Muscle layer of colon (tissue), 2 donors: ENCODE measurements at regions not wholly inside any gene's neighbourhood (a gene's known extent, or its start where the extent isn't known, plus 50 kb on each side); places are given as distances from the start of the nearest gene placed in this dataset.

Experiments used
- H3K27ac ChIP-seq: one replicate; pipeline ENCODE4 v1.7.0; 2013; ENCODE audit warnings: low read depth, mild to moderate bottlenecking, low read length, moderate library complexity
- H3K27me3 ChIP-seq, 2 donors: one replicate each; pipeline ENCODE4 v1.7.0; 2013; ENCODE audit warnings: low read length in 2 of 2, mild to moderate bottlenecking in 2 of 2; ENCODE audit not compliant: insufficient read depth in 2 of 2, control insufficient read depth in 1 of 2
- H3K36me3 ChIP-seq: one replicate; pipeline ENCODE4 v1.7.0; 2013; ENCODE audit warnings: mild to moderate bottlenecking, low read length; ENCODE audit not compliant: insufficient read depth
- H3K4me1 ChIP-seq: one replicate; pipeline ENCODE4 v1.7.0; 2013; ENCODE audit warnings: mild to moderate bottlenecking, low read length; ENCODE audit not compliant: insufficient read depth
- H3K4me3 ChIP-seq, 2 donors: one replicate each; pipeline ENCODE4 v1.7.0; 2013; ENCODE audit warnings: low read length in 2 of 2, low read depth in 1 of 2, mild to moderate bottlenecking in 1 of 2, moderate library complexity in 1 of 2
- H3K9ac ChIP-seq: one replicate; pipeline ENCODE4 v1.7.0; 2013; ENCODE audit warnings: low read length
- H3K9me3 ChIP-seq: one replicate; pipeline ENCODE4 v1.7.0; 2013; ENCODE audit warnings: mild to moderate bottlenecking, low read length
- donor health status: abdominal sarcoma.
- donor health status: Adenocarcinoma of cecum.

DNA sequence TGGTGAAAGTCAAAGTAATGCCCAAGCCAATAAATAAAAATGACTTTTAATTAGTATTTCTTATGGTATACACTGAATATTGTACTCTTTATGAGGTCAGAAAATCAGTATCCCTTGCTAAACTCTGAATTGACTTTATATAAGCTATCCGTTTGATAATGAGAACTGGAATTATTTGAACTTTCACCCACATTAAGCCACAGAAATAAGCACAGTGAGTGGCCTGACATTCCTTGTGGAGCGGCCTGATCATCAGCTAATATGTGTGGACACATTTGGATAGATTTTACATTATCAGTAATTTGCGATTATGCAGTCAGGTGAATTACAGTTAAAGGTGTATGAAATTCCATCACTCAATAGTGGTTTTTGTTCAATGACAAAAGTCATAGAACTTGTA lies 136.0 kb upstream of the CBLB start:
- no peak overlapping the region for H3K27ac ChIP-seq
- no peaks in the 10 kb centered on the region for H3K27me3 ChIP-seq
- no peak overlapping the region for H3K4me3 ChIP-seq
- no peaks in the 10 kb centered on the region for H3K9me3 ChIP-seq
- no peaks in the 10 kb centered on the region for H3K4me1 ChIP-seq
- H3K36me3 ChIP-seq = no peaks in the 10 kb centered on the region
- no peak overlapping the region for H3K9ac ChIP-seq

DNA sequence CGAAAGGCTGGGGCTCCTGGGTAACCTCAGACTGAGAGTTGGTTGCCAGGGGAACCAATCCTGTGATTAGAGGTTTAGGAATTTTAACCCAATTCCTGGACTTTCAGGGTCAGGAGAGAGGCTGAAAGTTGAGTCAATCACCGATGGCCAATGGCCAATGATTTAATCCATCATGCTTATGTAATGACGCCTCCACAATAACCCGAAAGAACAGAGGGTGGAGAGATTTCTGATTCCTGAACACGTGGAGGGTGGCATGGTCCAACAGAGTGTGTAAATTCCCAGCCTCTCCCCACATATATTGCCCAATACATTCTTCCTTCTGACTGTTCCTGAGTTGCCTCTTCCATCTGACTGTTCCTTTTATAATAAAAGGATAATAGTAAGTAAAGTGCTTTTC lies 137.2 kb upstream of the CBLB start:
- no peaks in the 10 kb centered on the region for H3K9me3 ChIP-seq
- no peak overlapping the region for H3K4me3 ChIP-seq
- no peak overlapping the region for H3K27ac ChIP-seq
- no peaks in the 10 kb centered on the region for H3K27me3 ChIP-seq
- H3K36me3 ChIP-seq = no peaks in the 10 kb centered on the region
- no peak overlapping the region for H3K9ac ChIP-seq
- no peaks in the 10 kb centered on the region for H3K4me1 ChIP-seq

DNA sequence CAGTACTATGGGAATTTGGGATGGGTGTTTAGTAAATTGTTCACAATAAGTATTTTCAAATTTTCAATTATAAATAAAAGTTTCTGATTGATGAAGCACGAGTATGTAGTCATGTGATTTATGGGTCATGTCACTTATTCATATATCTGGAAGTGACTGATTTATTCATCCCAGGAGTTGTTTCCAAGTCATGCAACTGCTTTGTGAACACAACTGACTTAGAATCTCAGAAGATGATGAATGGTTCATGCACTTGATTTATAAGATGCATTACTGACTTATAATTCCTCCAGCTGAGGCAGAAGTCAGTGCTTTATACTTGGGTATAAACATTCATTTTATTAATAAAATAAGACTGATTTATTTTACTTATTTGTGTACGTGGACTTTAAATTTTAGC lies 137.8 kb upstream of the CBLB start:
- Histone ChIP-seq H3K4me1 (no peaks in the 10 kb centered on the region), H3K27me3 (no peaks in the 10 kb centered on the region), H3K9me3 (no peaks in the 10 kb centered on the region), H3K9ac (no peak overlapping the region), H3K36me3 (no peaks in the 10 kb centered on the region), H3K27ac (no peak overlapping the region), H3K4me3 (no peak overlapping the region)

DNA sequence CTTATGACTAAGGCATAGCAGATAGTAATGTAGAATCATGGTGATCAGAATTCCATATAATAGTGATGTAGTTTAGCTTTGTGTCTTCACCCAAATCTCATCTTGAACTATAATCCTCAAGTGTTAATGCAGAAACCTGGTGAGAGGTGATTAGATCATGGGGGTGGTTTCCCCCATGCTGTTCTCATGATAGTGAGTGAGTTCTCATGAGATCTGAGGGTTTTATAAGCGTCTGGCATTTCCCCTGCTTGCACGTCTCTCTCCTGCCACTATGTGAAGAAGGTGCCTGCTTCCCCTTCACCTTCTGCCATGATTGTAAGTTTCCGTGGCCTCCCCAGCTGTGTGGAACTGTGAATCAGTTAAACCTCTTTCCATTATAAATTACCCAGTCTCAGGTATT lies 138.7 kb upstream of the CBLB start:
- Histone ChIP-seq H3K4me3 (no peak overlapping the region), H3K9me3 (no peaks in the 10 kb centered on the region), H3K36me3 (no peaks in the 10 kb centered on the region), H3K27me3 (no peaks in the 10 kb centered on the region), H3K4me1 (no peaks in the 10 kb centered on the region), H3K27ac (no peak overlapping the region), H3K9ac (no peak overlapping the region)

DNA sequence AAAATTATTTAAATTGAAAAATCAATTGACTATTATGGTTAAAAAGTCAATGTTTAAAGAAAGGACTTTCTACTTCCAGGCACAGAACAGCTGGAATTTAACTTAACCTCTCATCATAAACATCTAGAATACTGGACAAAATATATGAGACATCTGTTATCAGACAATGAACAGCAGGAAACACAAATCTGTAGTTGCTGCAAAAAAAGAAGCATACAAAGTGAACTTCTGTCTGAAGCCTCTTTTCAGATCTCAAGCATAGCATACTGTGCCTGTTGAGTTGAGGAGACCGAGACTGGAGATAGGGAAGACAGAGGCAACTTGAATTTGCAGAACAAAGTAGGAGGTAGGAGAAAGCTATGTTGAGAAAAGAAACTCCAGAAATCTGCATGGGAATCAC lies 140.0 kb upstream of the CBLB start:
- Histone ChIP-seq H3K27me3 (no peaks in the 10 kb centered on the region), H3K36me3 (no peaks in the 10 kb centered on the region), H3K9ac (no peak overlapping the region), H3K9me3 (no peaks in the 10 kb centered on the region), H3K4me1 (no peaks in the 10 kb centered on the region), H3K4me3 (no peak overlapping the region), H3K27ac (no peak overlapping the region)

DNA sequence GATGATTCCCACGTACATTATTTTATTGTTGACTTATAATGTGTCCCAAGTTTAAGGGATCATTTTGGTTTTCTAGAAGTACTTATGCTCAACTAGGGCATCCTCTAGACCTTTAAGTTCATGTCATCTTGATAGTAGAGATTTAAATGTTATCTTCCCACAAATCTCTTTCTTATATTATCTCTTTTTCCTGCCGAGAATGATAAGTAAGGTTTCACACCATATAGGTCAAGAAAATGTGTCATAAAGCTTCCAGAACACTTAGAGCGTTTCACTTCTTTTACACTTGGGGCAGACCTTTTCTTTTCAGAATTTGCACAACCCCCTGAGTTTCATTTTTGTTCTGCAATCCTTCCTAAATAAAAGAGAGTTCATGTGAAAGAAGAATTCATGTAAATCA lies 142.0 kb upstream of the CBLB start:
- H3K27ac ChIP-seq = no peak overlapping the region
- no peaks in the 10 kb centered on the region for H3K36me3 ChIP-seq
- no peaks in the 10 kb centered on the region for H3K27me3 ChIP-seq
- H3K4me1 ChIP-seq = no peaks in the 10 kb centered on the region
- H3K4me3 ChIP-seq = no peak overlapping the region
- no peak overlapping the region for H3K9ac ChIP-seq
- no peaks in the 10 kb centered on the region for H3K9me3 ChIP-seq

DNA sequence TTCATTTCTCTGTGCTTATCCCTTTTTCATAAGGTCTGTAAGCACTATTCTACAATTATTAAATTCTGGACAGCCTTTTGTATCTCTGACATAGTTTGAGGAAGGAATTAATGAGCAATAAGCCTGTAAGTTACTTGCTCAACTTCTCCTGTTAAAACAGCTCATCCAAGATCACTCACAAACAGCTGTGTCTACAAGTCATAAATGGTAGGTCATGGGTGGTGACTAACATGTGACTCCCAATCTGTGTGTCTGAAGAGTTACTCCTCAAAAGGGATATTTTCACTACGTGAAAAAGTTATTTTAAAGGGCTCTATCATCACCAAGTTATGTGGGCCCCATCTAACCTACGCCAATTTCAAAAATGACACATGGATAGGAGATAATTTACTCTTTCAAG lies 145.2 kb upstream of the CBLB start:
- Histone ChIP-seq H3K9me3 (no peaks in the 10 kb centered on the region), H3K4me3 (no peak overlapping the region), H3K9ac (no peak overlapping the region), H3K27me3 (no peaks in the 10 kb centered on the region), H3K27ac (no peak overlapping the region), H3K36me3 (no peaks in the 10 kb centered on the region), H3K4me1 (no peaks in the 10 kb centered on the region)

DNA sequence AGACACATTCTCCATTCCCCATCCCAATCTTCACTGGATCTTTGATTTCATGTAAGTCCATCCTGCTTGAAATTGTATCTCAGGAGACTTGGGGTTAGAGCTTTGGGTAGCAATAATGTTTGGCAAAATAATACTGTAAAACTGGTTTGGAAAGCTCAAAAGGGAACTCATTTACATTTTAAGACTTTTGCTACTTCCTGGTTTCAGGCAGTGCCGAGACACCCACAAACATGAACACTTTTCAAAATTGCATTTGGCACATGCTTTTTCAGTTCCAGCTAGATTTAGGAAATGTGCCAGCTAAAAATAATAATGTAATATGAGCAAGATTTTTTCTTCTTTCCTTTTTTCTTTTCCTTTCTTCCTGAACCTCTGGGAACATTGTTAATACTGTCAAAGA lies 145.7 kb upstream of the CBLB start:
- Histone ChIP-seq H3K9me3 (no peaks in the 10 kb centered on the region), H3K36me3 (no peaks in the 10 kb centered on the region), H3K27ac (no peak overlapping the region), H3K4me3 (no peak overlapping the region), H3K4me1 (no peaks in the 10 kb centered on the region), H3K27me3 (no peaks in the 10 kb centered on the region), H3K9ac (no peak overlapping the region)

DNA sequence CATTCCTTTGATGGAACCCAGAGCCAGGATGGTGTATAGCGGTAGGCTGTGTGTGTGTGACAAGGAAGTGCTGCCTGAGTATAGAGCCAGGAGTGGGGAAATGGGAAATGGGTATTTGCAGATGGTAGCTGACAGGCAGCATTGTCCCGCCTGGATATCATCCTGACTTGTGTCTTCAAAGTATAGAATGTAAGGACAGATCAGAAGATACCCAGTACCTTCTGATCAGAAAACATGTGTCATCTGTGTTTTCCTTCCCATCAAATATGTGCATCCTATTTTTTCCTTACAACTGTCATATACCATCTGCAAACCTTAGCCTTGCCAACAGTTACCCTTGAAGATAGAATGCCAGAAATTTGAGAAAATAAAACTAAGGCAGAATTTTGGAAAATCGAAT lies 146.2 kb upstream of the CBLB start:
- H3K9ac ChIP-seq = no peak overlapping the region
- H3K27ac ChIP-seq = no peak overlapping the region
- H3K4me3 ChIP-seq = no peak overlapping the region
- H3K4me1 ChIP-seq = no peaks in the 10 kb centered on the region
- H3K9me3 ChIP-seq = no peaks in the 10 kb centered on the region
- no peaks in the 10 kb centered on the region for H3K27me3 ChIP-seq
- no peaks in the 10 kb centered on the region for H3K36me3 ChIP-seq

DNA sequence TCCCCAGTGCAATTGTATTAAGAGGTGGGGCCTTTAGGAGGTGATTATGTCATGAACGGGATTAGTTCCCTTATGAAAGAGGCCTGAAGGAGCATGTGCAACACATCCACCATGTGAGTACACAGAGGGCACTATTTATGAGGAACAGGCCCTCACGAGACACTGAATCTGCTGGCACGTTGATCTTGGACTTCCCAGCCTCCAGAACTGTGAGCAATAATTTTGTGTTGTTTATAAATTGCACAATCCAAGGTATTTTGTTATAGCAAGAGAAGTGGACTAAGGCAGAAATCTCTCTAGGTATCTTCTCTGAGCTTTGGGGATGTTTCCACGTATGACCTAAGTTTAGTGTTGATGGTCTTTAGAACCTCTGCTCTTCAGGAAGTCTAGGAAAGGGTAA lies 149.3 kb upstream of the CBLB start:
- H3K27me3 ChIP-seq = no peaks in the 10 kb centered on the region
- H3K9me3 ChIP-seq = no peaks in the 10 kb centered on the region
- H3K27ac ChIP-seq = no peak overlapping the region
- H3K4me1 ChIP-seq = no peaks in the 10 kb centered on the region
- H3K4me3 ChIP-seq = no peak overlapping the region
- H3K9ac ChIP-seq = no peak overlapping the region
- H3K36me3 ChIP-seq = no peaks in the 10 kb centered on the region

DNA sequence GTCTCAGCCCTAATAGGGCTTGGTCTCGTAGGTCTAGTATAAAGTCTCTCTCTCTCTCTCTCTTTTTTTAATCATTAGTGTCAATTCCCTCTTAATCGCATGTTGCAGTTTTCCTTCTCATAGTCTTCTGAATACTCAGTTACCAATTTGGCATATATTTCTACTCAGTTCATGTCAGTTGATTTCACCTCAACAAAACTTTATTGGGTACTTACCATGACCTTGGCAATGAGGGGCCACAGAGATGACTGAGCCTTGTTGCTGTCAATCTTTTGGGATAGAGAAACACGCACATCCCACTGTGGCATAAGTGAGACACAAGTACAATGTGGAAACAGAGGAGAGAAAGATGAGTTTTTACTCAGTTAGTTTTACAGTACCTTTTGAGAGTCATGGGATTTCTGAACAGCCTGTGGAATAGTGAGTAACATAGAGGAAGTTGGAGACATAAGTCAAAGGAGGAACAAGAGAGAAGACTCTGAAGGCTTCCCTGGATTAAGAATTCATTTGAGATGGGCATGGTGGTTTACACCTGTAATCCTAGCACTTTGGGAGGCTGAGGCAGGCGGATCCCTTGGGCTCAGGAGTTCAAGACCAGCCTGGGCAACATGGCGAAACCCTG lies 150.2 kb upstream of the CBLB start:
- H3K36me3 ChIP-seq = no peaks in the 10 kb centered on the region
- H3K4me1 ChIP-seq = no peaks in the 10 kb centered on the region
- no peaks in the 10 kb centered on the region for H3K9me3 ChIP-seq
- no peaks in the 10 kb centered on the region for H3K27me3 ChIP-seq
- no peak overlapping the region for H3K27ac ChIP-seq
- no peak overlapping the region for H3K9ac ChIP-seq
- H3K4me3 ChIP-seq = no peak overlapping the region

DNA sequence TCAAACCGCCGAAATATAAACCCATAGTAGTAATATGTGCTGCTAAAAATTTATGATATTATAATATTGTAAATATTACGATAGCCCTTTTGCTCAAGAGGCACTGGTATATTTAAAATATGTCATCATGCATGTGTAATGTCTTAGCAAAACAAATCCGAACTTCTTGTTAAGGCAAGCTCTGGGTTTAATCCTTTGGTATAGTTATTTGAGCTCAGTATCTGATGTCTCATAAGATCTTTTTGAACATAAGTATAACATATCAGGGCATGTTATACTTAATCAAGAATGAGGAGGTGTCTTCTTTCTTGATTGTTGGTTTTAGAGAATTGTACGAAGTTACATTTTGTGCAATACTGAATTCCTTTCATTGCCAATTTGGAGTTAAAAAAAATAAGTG lies 154.1 kb upstream of the CBLB start:
- H3K4me3 ChIP-seq = no peak overlapping the region
- no peaks in the 10 kb centered on the region for H3K36me3 ChIP-seq
- H3K27me3 ChIP-seq = no peaks in the 10 kb centered on the region
- H3K9me3 ChIP-seq = no peaks in the 10 kb centered on the region
- H3K9ac ChIP-seq = no peak overlapping the region
- no peak overlapping the region for H3K27ac ChIP-seq
- no peaks in the 10 kb centered on the region for H3K4me1 ChIP-seq
